Activated B cell treated with CpG ODN at 0.5 μM for 24 hours (primary cell): ENCODE measurements at regions not wholly inside any gene's neighbourhood (a gene's known extent, or its start where the extent isn't known, plus 50 kb on each side); places are given as distances from the start of the nearest gene placed in this dataset.

Experiments used
- ATAC-seq: fragments of 200-7000 bp; cut with Tn5 transposase; one replicate; pipeline ENCODE4 v1.10.0; 2021; ENCODE audit warnings: low read depth, mild to moderate bottlenecking, moderate library complexity
- CTCF ChIA-PET: fragments of 350-600 bp; sonication (Branson Sonifier 250); formaldehyde crosslinking; loops from one replicate; lab custom pipeline; 2021; ENCODE audit warnings: antibody characterized with exemption; lab: Charles Lee
- POLR2A ChIA-PET: fragments of 350-600 bp; sonication (Branson Sonifier 250); formaldehyde crosslinking; loops from one replicate; lab custom pipeline; 2021; ENCODE audit warnings: antibody characterized with exemption; lab: Charles Lee
- DNase-seq: peaks from one replicate; pipeline ENCODE4 v3.0.0; 2022
- H3K27ac Mint-ChIP-seq: one replicate; pipeline ENCODE4 v1.8.0; 2020; ENCODE audit warnings: mixed read lengths
- H3K27me3 Mint-ChIP-seq: one replicate; pipeline ENCODE4 v1.8.0; 2021; ENCODE audit warnings: mixed read lengths
- H3K36me3 Mint-ChIP-seq: one replicate; pipeline ENCODE4 v1.8.0; 2021; ENCODE audit warnings: low read depth, mixed read lengths
- H3K4me1 Mint-ChIP-seq: one replicate; pipeline ENCODE4 v1.8.0; 2021; ENCODE audit warnings: mixed read lengths
- H3K4me3 Mint-ChIP-seq: one replicate; pipeline ENCODE4 v1.8.0; 2020; ENCODE audit warnings: mild to moderate bottlenecking, mixed read lengths
- H3K9me3 Mint-ChIP-seq: one replicate; pipeline ENCODE4 v1.8.0; 2020; ENCODE audit warnings: mixed read lengths
- CTCF ChIP-seq: fragments of 200-600 bp; IDR thresholded peaks from one replicate; pipeline ENCODE4 v1.8.0; 2022; ENCODE audit warnings: antibody characterized with exemption, mild to moderate bottlenecking
- intact Hi-C: fragments of 100-400 bp; cut with micrococcal nuclease; formaldehyde crosslinking; loops from one replicate; pipeline ENCODE4 v1.15.1; 2024

GRCh38 chrX:10350981-10351380 lies 194.2 kb downstream of the CLCN4 start:
- ATAC-seq (no peak), DNase-seq (no peak)
- Mint-ChIP-seq H3K27ac (no peak overlapping the region), H3K4me3 (no peak overlapping the region), H3K36me3 (no peaks in the 10 kb centered on the region), H3K27me3 (peaks cover 6% of the 10 kb centered on the region), H3K9me3 (peaks cover 2% of the 10 kb centered on the region), H3K4me1 (no peaks in the 10 kb centered on the region)
- no peak for TF ChIP-seq CTCF
- CTCF ChIA-PET = no interaction called here
- POLR2A ChIA-PET = no interaction called here
- intact Hi-C loops = no loop called here

- TF ChIP-seq CTCF = no peak
- Mint-ChIP-seq H3K4me1 (no peaks in the 10 kb centered on the region), H3K4me3 (no peak overlapping the region), H3K36me3 (no peaks in the 10 kb centered on the region), H3K27ac (no peak overlapping the region), H3K9me3 (no peaks in the 10 kb centered on the region), H3K27me3 (peaks cover 6% of the 10 kb centered on the region)
- ATAC-seq (no peak), DNase-seq (no peak)
- intact Hi-C loops = no loop called here
- POLR2A ChIA-PET = no interaction called here
- CTCF ChIA-PET = no interaction called here
Measured at GRCh38 chrX:10352536-10352935, 195.8 kb downstream of the CLCN4 start.

- ATAC-seq (no peak), DNase-seq (no peak)
- no peak overlapping the region for H3K27ac Mint-ChIP-seq
- H3K4me3 Mint-ChIP-seq = no peak overlapping the region
- POLR2A ChIA-PET = no interaction called here
- H3K36me3 Mint-ChIP-seq = no peaks in the 10 kb centered on the region
- peaks cover 3% of the 10 kb centered on the region for H3K27me3 Mint-ChIP-seq
- intact Hi-C loops = no loop called here
- CTCF ChIA-PET = no interaction called here
- H3K9me3 Mint-ChIP-seq = no peaks in the 10 kb centered on the region
- no peak for TF ChIP-seq CTCF
- H3K4me1 Mint-ChIP-seq = no peaks in the 10 kb centered on the region
Measured at GRCh38 chrX:10356979-10357378, 200.2 kb downstream of the CLCN4 start.

- Mint-ChIP-seq H3K4me3 (no peak overlapping the region), H3K27me3 (no peaks in the 10 kb centered on the region), H3K9me3 (no peaks in the 10 kb centered on the region), H3K4me1 (no peaks in the 10 kb centered on the region), H3K36me3 (no peaks in the 10 kb centered on the region), H3K27ac (no peak overlapping the region)
- no peak for DNase-seq
- ChIA-PET CTCF (no interaction called here), POLR2A (no interaction called here)
- intact Hi-C loops = no loop called here
- no peak for ATAC-seq
- TF ChIP-seq CTCF = no peak
Measured at GRCh38 chrX:10358958-10359357, 202.2 kb downstream of the CLCN4 start.

- Mint-ChIP-seq H3K36me3 (no peaks in the 10 kb centered on the region), H3K27ac (no peak overlapping the region), H3K4me3 (no peak overlapping the region), H3K4me1 (no peaks in the 10 kb centered on the region), H3K27me3 (no peaks in the 10 kb centered on the region), H3K9me3 (no peaks in the 10 kb centered on the region)
- intact Hi-C loops = no loop called here
- ATAC-seq (no peak), DNase-seq (no peak)
- CTCF ChIA-PET = no interaction called here
- POLR2A ChIA-PET = no interaction called here
- no peak for TF ChIP-seq CTCF
Measured at GRCh38 chrX:10360116-10360515, 203.3 kb downstream of the CLCN4 start.
